Endodermal cell (in vitro differentiated cells): ENCODE measurements at regions not wholly inside any gene's neighbourhood (a gene's known extent, or its start where the extent isn't known, plus 50 kb on each side); places are given as distances from the start of the nearest gene placed in this dataset.

Source experiments
- DNase-seq: peaks from one replicate; pipeline ENCODE4 v3.0.0-alpha.2; 2017
- H3K27ac ChIP-seq: 2 replicates; pipeline ENCODE4 v1.5.1; 2013; ENCODE audit warnings: mild to moderate bottlenecking, low read depth, low read length, moderate library complexity
- H3K27me3 ChIP-seq: 2 replicates; pipeline ENCODE4 v1.6.1; 2013; ENCODE audit warnings: mild to moderate bottlenecking, low read length, moderate library complexity; ENCODE audit not compliant: insufficient read depth, control insufficient read depth, poor library complexity, severe bottlenecking
- H3K36me3 ChIP-seq: 2 replicates; pipeline ENCODE4 v1.7.0; 2013; ENCODE audit warnings: mild to moderate bottlenecking, low read length, moderate library complexity; ENCODE audit not compliant: control insufficient read depth, insufficient read depth
- H3K4me1 ChIP-seq: one replicate; pipeline ENCODE4 v1.7.0; 2013; ENCODE audit warnings: low read length; ENCODE audit not compliant: control insufficient read depth, insufficient read depth
- H3K4me3 ChIP-seq: 2 replicates; pipeline ENCODE4 v1.5.1; 2013; ENCODE audit warnings: mild to moderate bottlenecking, low read length, moderate library complexity
- H3K9ac ChIP-seq: 2 replicates; pipeline ENCODE4 v1.6.1; 2013; ENCODE audit warnings: mild to moderate bottlenecking, low read length, moderate library complexity; ENCODE audit not compliant: poor library complexity, severe bottlenecking; ENCODE audit errors: extremely low read depth
- H3K9me3 ChIP-seq: 2 replicates; pipeline ENCODE4 v1.6.1; 2013; ENCODE audit warnings: mild to moderate bottlenecking, low read length, moderate library complexity; ENCODE audit not compliant: control insufficient read depth
- H3K27ac Mint-ChIP-seq: 2 replicates; pipeline ENCODE4 v1.8.0; 2020; ENCODE audit warnings: mixed read lengths
- H3K27me3 Mint-ChIP-seq: 2 replicates; pipeline ENCODE4 v1.8.0; 2021; ENCODE audit warnings: mild to moderate bottlenecking, mixed read lengths; ENCODE audit not compliant: insufficient read depth
- H3K36me3 Mint-ChIP-seq: 2 replicates; pipeline ENCODE4 v1.8.0; 2020; ENCODE audit warnings: low read depth, mixed read lengths
- H3K4me1 Mint-ChIP-seq: 2 replicates; pipeline ENCODE4 v1.8.0; 2020; ENCODE audit warnings: mixed read lengths
- H3K4me3 Mint-ChIP-seq: 2 replicates; pipeline ENCODE4 v1.8.0; 2020; ENCODE audit warnings: mild to moderate bottlenecking, moderate library complexity, mixed read lengths
- H3K9me3 Mint-ChIP-seq: 2 replicates; pipeline ENCODE4 v1.8.0; 2020; ENCODE audit warnings: mild to moderate bottlenecking, mixed read lengths
- WGBS, 2 experiments: methylation state at CpG; one replicate each; pipeline versions ENCODE4 v1.1.5 to v1.1.7; 2013; ENCODE audit warnings: missing lambda C conversion rate in 2 of 2, mixed read lengths in 1 of 2; ENCODE audit not compliant: insufficient coverage in 1 of 2, insufficient read length in 1 of 2; 5-methylcytosine and 5-hydroxymethylcytosine counted together
- TF ChIP-seq, protein P1 (sequence below): fragments of 200-600 bp; sonication (generic); conservative IDR thresholded peaks from 2 replicates; pipeline ENCODE4 v1.5.0; 2021; ENCODE audit warnings: antibody characterized with exemption, mild to moderate bottlenecking

DNA sequence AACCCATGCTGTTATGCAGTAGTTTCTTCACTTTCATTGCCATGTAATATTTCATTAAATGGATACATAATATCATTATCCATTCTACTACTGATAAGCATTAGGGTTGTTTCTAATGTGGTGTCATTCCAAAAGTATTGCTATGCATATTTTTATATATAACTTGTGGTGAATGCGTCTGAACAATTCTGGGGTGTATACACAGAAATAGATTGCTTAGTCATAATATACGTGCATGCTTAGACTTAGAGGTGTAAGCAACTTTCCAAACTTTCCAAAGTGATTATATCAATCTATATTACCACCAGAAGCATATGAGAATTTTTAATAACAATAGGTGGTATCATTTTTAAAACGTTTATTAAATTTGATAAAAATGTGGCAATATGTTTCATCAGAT lies 540.9 kb downstream of the DSC3 start:
- Histone ChIP-seq H3K9ac (no peak overlapping the region), H3K4me3 (no peak overlapping the region), H3K9me3 (no peaks in the 10 kb centered on the region), H3K4me1 (no peaks in the 10 kb centered on the region), H3K27me3 (no peaks in the 10 kb centered on the region), H3K36me3 (no peaks in the 10 kb centered on the region), H3K27ac (no peak overlapping the region)
- Mint-ChIP-seq H3K36me3 (no peaks in the 10 kb centered on the region), H3K27me3 (no peaks in the 10 kb centered on the region), H3K9me3 (no peaks in the 10 kb centered on the region), H3K27ac (no peak overlapping the region), H3K4me3 (no peak overlapping the region), H3K4me1 (no peaks in the 10 kb centered on the region)
- TF ChIP-seq, protein P1, sequence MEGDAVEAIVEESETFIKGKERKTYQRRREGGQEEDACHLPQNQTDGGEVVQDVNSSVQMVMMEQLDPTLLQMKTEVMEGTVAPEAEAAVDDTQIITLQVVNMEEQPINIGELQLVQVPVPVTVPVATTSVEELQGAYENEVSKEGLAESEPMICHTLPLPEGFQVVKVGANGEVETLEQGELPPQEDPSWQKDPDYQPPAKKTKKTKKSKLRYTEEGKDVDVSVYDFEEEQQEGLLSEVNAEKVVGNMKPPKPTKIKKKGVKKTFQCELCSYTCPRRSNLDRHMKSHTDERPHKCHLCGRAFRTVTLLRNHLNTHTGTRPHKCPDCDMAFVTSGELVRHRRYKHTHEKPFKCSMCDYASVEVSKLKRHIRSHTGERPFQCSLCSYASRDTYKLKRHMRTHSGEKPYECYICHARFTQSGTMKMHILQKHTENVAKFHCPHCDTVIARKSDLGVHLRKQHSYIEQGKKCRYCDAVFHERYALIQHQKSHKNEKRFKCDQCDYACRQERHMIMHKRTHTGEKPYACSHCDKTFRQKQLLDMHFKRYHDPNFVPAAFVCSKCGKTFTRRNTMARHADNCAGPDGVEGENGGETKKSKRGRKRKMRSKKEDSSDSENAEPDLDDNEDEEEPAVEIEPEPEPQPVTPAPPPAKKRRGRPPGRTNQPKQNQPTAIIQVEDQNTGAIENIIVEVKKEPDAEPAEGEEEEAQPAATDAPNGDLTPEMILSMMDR = no peak
- DNase-seq = no peak
- 100% methylated on average over 2 of the region's 3 CpGs; no CpG with 5 or more reads in 1 of the 2 experiments for WGBS, 2 experiments

DNA sequence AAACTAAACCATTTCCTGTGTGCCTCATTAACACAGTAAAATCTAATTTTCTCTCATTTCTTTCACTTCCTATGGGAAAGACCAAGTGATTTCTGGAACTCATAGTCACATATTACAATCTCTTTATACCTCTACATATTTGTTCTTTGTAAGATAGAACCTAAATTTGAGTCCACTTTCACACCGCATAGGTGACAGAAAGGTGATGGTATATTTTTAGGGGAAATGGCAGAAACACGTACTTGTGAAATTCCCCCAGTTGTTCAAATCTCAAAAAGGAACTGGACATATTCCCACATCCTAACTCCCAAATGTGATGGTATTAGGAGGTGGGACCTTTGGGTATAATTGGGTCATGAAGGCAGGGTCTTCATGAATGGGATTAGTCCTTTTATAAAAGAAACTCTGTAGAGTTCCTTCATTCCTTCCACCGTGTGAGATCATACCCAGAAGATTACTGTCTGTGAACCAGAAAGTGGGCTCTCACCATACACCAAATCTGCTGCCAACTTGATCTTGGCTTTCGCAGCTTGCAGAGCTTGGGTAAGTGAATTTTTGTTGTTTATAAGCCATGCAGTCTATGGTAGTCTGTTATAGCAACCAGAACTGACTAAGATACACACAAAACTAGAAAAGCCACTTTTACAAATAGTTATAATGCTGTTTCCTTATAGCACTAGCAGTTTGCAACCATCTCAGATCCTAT lies 542.1 kb downstream of the DSC3 start:
- Histone ChIP-seq H3K36me3 (no peaks in the 10 kb centered on the region), H3K4me1 (no peaks in the 10 kb centered on the region), H3K27me3 (no peaks in the 10 kb centered on the region), H3K4me3 (no peak overlapping the region), H3K9me3 (no peaks in the 10 kb centered on the region), H3K27ac (no peak overlapping the region), H3K9ac (no peak overlapping the region)
- Mint-ChIP-seq H3K4me1 (peaks cover 2% of the 10 kb centered on the region), H3K4me3 (no peak overlapping the region), H3K36me3 (no peaks in the 10 kb centered on the region), H3K9me3 (no peaks in the 10 kb centered on the region), H3K27me3 (no peaks in the 10 kb centered on the region), H3K27ac (no peak overlapping the region)
- 83 to 88% methylated on average over 1 to 2 of the region's 4 CpGs for WGBS, 2 experiments
- TF ChIP-seq, protein P1 = no peak
- DNase-seq = no peak

DNA sequence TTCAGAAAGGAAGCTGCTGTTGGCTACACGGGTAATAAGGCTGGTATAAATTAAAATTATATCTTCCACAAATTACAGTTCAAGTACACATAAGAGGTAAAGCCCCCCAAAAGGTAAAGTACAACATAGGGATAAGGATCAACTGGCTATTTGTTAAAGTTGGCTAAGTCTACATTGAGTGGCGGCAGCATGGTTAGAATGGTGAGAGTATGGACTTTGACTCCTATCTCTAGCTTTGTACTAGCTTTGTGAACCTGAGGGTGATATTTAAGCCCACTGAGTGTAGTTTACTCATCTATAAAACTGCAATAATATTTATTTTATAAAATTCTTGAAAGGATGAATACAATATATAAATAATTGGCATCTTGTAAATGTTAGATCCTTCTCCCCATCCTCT lies 542.8 kb downstream of the DSC3 start:
- no peaks in the 10 kb centered on the region for H3K9me3 ChIP-seq
- 85% methylated on average over 1 of the region's 2 CpGs; no CpG with 5 or more reads in 1 of the 2 experiments for WGBS, 2 experiments
- H3K27ac ChIP-seq = no peak overlapping the region
- TF ChIP-seq, protein P1 = no peak
- no peak overlapping the region for H3K4me3 Mint-ChIP-seq
- no peak overlapping the region for H3K9ac ChIP-seq
- H3K4me1 Mint-ChIP-seq = peaks cover 4% of the 10 kb centered on the region
- no peak overlapping the region for H3K27ac Mint-ChIP-seq
- no peaks in the 10 kb centered on the region for H3K4me1 ChIP-seq
- H3K27me3 Mint-ChIP-seq = no peaks in the 10 kb centered on the region
- H3K4me3 ChIP-seq = no peak overlapping the region
- no peaks in the 10 kb centered on the region for H3K36me3 ChIP-seq
- H3K9me3 Mint-ChIP-seq = no peaks in the 10 kb centered on the region
- no peaks in the 10 kb centered on the region for H3K36me3 Mint-ChIP-seq
- no peak for DNase-seq
- H3K27me3 ChIP-seq = no peaks in the 10 kb centered on the region
